ENCODE measurements at regions not wholly inside any gene's neighbourhood (a gene's known extent, or its start where the extent isn't known, plus 50 kb on each side); places are given as distances from the start of the nearest gene placed in this dataset.

DNA sequence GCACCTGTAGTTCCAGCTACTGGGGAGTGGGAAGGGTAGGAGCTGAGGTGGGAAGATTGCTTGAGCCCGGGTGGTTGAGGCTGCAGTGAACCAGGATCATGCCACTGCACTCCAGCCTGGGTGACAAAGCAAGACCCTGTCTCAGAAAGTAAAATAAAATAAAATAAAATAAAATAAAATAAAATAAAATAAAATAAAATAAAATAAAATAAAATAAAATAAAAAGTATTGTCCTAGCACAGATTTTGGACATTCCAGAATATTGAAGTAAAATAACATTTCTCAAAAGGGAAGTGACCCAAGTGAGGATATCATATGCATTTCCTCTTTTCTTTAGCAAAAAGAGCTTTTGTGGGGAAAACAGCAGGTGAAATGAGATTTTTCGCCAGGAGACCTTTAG is 83.5 kb downstream of the TMEM174 start:
- DNase-seq, result no peak

DNA sequence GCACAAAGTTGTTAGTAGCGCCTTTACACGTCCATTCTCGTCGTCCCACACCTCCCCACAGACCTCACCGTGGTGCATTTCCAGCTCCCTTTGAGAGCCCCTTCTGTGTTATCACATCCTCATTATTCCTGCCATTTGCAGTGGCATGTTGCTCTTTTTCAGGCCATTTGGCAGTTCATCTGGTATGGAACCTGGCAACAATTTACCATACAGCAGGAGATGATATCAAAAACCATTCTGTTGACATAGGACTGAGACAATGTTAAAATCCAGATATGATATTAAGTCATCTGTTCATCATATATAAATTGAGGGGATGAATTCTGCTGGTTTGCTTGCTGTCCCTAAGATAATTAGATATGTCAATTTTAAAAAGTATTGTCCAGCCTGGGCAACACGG is 83.0 kb downstream of the TMEM174 start:
- no peak for DNase-seq

DNA sequence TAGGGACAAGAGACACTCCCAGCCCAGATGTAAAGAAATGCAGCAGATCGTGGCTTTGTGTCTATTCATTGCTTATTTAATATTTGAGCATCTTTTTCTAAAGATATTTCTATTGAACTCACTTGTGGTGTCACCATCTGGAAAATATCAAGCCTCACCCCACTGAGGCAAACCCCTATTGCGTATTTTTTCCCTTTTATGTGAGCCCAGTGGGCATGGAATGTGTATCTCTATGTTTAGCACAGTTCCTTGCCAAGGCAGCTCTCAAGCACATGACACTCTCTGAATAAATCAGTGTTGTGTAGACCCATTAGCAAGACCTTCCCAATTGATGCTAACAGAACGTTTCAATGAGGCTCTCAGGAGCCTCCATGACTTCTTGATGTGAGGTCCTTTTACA is 81.6 kb downstream of the TMEM174 start:
- no peak for DNase-seq

DNA sequence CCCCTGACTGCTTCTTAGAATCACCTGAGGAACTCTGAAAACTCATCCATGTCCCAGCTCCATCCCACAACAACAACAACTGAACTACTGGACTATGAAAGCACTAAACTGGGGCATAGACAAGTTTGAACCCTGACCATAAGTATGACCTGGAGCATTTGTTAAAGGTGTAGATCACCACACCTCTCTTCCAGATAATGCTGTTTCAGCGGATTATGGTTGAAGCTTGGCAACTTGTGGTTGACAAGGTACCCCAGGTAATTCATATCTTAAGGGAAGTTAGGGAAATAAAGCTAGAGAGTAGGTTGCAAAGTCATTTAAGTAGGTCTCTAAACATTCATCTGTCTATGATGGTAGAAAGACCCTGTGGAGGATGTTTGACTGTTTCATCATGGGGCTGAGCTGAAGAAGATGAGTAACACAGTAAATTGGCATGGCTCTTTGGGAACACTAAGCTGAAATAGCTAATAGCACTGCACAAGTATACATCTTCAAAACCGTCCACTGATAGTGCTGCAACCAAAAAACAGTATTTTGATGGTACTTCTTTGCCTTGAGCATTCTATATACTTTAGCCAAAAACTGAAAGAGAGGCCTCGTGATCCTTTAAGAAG is 80.2 kb downstream of the TMEM174 start:
- no peak for DNase-seq

DNA sequence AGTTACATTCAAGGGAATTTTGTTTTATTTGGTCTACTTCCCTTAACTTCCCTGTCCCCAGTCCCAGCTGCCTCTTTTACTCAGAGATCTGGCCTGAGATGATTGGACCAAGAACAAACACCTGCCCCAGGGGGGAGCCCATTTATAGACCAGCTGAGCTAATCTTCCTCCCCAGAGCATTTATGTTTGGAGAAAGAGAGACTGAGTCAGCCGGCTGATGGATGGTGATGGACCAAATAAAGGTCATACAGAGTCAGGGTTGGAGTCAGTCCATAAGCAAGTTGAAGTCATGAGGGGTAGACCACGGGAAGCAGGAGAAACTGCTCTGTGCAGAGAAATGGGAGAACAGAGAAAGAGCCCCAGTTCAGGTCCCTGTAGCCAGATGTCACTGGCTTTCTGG is 77.7 kb downstream of the TMEM174 start:
- no peak for DNase-seq

DNA sequence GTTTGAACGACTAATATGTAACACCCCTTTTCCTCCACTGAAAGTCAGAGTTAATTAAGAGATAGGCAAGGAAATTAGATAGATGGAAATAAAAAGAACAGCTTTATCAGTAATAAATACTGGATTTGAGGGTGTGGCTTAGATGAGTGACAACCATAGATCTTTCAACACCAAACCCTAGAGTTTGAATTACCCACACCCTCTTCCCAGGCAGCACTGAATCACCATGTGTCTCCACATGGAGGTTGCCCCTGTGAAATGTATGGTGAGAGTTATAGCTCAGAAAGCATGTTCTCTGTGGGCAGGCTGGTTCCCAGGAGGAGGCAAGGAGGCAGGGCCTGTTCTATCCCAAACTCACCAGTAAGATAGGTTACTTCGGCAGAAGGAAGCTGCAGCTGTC is 69.7 kb downstream of the TMEM174 start:
- no peak for DNase-seq

DNA sequence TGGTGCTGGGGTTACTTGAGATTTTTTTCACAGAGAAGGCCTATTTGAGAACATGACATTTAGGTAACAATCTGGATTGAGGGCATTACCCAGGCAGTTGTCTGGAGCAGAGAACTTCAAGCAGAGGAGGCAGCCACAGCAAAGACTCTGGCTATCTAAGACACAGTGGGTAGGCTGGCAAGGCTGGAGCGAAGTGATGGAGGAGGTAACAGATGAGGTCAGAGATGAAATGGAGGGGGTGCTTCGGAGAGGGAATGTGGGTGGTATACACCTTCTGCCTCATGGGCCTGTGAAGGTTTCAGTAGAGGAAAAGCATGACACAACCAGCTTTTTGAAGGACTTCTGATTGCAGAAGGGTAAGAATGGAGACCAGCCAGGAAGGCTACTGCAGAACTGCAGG is 65.9 kb downstream of the TMEM174 start:
- DNase-seq, result no peak

DNA sequence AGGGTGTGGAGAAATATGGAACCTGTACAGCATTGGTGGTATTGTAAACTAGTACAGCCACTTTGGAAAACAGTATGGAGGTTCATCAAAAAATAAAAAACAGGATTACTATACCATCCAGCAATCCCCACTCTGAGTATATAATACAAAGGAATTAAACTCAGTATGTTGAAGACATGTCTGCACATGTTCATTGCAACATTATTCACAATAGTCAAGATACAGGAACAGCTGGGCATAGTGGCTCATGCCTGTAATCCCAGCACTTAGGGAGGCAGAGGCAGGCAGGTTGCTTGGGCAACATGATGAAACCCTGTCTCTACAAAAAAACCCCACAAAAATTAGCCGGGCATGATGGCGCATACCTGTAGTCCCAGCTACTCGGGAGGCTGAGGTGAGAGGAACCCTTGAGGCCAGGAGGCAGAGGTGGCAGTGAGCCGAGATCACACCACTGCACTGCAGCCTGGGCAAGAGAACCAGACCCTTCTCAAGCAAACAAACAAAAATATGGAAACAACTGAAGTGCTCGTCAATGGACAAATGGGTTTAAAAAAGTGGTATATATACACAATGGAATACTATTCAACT is 63.6 kb downstream of the TMEM174 start:
- no peak for DNase-seq

DNA sequence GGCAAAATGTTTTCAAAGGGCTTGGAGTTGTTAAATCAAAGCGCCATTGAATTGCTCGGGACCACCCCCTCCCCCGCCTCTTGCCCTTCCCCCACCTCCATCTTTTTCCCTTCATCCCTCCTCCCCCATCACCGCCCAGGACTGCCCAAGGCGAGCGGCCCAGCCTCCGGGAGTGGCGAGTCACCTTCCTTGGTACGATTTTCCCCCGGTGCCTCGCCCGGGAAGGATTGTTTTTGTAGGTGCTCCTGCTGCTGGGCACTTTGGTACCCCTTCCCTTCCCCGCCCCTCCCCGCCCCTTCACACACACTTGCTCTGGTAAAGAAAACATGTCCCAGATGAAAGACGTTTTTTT is 61.2 kb downstream of the TMEM174 start:
- no peak for DNase-seq

DNA sequence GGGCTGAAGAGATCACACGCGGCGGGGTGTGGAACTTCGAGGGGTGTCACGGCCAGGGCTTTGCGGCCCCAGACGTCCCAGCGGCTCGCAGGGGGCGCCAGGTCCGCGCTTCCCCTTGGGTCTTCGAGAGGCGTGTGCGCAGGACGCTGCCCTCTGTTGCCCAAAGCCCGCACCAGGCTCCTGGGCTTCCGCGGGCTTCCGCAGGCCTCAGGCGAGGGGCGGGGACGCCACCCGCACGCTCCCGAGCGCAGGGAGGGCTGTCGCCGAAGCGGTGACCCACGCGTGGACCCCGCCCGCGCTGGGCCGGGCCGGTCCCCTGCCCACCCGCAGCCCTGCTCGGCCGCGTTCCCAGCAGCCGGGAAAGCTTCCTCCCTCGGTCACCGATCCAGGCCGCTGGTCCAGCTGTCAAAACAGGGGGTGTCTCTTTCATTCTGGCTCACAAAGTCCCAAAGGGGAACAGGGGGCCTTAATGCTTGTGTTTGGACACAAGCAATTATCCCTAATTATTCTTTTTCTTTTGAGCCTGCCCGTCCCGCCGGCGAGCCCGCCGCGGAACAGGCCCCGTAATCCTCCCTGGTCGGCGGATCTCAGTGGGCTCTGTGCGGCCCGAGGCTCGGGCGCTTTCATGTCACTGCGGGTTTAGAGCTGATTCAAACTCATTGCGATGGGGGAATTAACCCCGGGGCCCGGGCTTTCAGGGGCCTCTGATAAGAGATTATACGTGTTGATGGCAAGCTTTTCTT is 60.6 kb downstream of the TMEM174 start:
- DNase-seq, result no peak

DNA sequence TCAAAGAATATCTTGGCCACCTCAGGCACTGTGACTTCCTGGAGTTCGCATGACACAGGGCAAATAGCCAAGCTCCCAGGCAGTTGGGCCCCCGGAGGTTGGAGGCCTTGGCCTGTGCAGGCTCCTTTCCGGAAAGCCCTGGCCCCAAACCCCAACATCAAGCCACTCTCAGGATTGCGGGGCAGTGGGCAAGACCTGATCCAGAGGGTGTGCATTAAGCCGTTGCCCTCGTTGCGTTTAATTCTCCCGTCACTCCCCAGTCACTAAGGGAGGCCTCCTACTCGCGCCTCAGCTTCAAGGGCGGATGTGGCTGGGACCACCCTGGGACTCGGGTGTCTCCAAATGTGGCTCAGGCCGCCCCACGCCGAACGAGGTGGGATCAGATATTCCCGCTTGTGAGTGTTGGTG is 60.1 kb downstream of the TMEM174 start:
- DNase-seq, result no peak

DNA sequence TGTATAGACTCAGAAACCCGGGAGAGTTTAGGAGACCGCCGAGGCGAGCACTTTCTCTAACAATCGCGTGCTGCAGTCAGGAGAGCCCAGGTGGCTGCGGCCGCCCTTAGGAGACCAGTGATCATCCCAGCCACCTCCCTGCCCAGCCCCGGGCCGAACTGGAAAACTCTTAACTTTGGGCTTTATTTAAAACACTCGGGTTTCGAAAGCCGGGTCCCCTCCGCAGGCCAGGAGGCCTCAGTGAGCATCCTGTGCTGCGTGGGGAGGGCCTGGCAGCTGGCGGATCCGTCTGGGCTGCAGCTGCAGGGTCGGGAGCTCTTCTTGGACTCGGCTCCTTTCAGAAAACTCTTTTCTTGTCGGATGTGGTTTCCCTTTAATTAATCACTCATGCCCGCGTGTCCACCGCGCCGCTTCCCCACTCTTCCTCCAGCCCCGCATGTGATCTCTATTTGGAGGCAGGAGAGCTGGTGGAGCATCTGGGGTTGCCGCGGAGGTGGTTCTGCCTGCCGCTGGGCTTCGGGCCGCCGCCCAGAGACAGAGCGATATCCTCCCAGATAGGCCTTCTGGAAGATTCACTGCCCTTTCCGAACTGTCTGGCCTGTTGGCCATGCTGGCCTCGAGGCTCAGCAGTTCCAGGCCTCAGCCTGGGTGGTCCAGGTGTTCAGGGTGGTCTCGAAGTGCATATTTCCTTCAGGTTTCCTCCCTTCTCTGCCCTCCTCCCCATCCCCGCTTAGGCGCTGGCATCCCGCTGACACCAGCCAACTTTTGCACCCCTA is 59.5 kb downstream of the TMEM174 start:
- DNase-seq, result no peak

DNA sequence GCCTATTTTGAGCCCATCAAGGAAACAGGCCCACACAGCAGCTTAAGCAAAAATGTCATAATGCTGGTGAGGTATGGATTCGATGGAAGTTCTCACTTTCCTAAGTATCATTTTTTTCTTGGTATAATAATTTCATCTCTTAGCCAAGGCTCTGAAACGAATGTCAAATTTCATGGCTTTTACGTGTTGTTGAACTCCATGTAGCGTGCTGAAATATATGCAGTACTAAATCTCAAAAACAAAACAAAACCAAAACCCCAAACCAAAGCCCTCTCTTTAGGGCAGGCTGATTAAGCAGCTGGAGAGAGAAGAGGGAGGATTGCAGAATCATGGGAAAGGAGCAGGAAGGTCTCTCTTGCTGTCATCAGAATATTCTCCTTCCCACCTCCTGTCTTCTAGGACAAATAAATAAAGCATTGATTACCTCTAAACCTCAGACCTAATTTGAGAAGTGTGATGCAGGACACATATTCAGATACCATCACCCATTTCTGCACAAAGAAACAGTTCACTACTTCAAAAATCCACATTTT is 58.3 kb downstream of the TMEM174 start:
- no peak for DNase-seq

DNA sequence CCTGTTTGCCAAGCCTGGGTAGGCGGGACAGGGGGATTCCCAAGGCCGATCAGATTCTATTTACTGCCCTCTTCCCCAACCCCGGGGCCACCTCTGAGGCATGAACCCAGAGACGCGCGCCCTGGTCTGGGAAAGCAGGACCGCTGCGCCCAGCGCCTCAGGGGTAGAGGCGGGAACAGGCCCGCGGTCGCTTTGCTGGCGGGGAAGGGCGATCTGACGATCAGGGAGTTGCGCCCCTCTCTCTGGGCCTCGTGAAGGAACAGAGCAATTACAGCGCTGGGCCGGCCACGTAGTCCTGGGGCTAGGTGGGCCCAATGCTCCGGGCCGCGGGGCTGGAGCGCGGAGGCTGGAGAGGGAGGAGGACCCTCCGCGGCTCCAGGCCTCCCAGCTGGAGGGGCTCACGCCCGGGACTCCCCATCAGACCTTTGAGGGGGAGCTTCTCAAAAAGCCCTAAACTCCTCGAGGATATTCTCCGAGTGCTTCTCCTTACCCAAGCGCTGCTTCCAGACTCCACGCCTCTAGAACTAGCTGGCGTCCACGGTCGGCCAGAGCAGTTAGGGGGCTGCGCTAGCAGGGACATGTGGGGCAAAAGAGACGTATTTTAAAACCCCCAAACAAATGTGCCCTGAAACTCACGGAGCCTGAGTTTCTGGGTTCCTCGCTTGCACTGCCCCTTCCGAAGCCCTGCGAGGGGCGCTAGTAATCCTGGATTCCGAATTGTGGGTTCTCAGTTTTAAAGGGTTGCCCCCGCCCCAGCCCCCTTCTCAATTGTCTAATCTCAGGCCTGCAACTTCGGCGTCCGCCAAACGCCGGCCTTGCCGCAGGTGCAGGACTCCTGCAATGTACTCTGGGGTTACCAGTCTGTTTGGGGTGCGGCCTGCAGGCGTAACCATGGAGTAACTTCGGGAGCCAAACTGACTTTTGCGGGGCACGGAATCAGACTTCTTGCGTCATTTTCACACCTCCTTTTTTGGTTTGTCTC is 57.6 kb downstream of the TMEM174 start:
- no peak for DNase-seq

DNA sequence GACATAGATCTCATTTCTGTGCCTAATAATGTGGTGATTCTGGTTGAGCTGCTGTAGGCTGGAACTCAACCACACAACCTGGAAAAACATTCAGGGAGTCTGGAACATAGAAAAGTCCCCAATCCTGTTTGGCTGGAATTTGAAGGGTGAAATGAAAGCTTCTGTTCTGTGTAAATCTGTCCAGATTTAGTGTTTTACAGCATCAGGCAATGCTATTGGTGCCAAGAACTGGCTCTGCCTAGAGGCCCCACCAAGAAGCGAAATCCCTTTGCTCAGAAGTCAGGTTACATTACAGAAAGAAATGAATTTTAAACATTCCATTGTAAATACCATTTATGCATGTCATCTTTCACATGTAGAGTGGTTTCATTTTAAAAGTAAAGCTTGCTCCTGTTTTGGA is 56.3 kb downstream of the TMEM174 start:
- no peak for DNase-seq

DNA sequence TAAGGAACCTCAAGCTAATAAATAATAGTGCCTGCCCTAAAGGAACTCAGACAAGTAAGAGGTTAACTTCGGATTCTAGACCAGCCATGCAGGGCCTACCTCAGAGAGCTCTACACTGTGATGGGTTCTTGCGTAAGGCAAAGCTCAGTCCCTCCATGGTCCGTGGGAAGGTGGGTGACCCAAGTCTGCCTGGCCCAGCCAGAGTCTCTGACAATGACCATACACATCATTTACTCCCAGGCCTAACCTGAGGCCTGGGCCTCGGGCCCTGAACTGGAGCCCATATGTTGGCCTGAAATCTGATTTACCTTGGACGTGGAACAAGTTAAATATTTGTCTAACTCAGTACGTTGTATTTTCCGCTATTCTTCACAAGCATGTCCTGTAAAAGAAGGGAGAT is 55.1 kb downstream of the TMEM174 start:
- no peak for DNase-seq

Data from CD4-positive, alpha-beta T cell treated with Interleukin-21 for 1 hour (primary cell).